Testis (tissue), 2 donors: ENCODE measurements at regions not wholly inside any gene's neighbourhood (a gene's known extent, or its start where the extent isn't known, plus 50 kb on each side); places are given as distances from the start of the nearest gene placed in this dataset.

Experiments used
- DNase-seq: peaks from one replicate; pipeline ENCODE4 v3.0.0-alpha.2; 2019
- H3K27ac ChIP-seq, 2 donors: fragments of 200-600 bp; sonication (generic); one replicate each; pipeline ENCODE4 v1.5.1; 2019
- H3K27me3 ChIP-seq: fragments of 200-600 bp; sonication (generic); one replicate; pipeline ENCODE4 v1.5.1; 2019
- H3K36me3 ChIP-seq: fragments of 200-600 bp; sonication (generic); one replicate; pipeline ENCODE4 v1.5.1; 2017; ENCODE audit warnings: low read depth; ENCODE audit errors: missing control alignments
- H3K4me1 ChIP-seq: fragments of 200-600 bp; sonication (generic); one replicate; pipeline ENCODE4 v1.5.1; 2019
- H3K4me3 ChIP-seq, 2 donors: fragments of 200-600 bp; sonication (generic); one replicate each; pipeline ENCODE4 v1.5.1; 2017 to 2019
- H3K9me3 ChIP-seq: fragments of 200-600 bp; sonication (generic); one replicate; pipeline ENCODE4 v1.5.1; 2017
- POLR2A ChIP-seq: fragments of 450-650 bp; IDR thresholded peaks from one replicate; pipeline ENCODE4 v1.6.1; 2017; ENCODE audit warnings: antibody characterized with exemption, mild to moderate bottlenecking, moderate library complexity
- WGBS, 2 donors: methylation state at CpG; one replicate each; pipeline ENCODE4 v1.1.5; 2018; 5-methylcytosine and 5-hydroxymethylcytosine counted together
- intact Hi-C: fragments of 100-400 bp; cut with DNase I; formaldehyde crosslinking; loops from one replicate; pipeline ENCODE4 v1.15.1; 2023; ENCODE audit warnings: low total_unique reads
- TF ChIP-seq, protein P1 (sequence below), 3 experiments: fragments of 450-650 bp in 2 of 3; fragments of 200-600 bp in 1 of 3; sonication (generic) in 1 of 3; IDR thresholded peaks; one replicate each; pipeline ENCODE4 v1.5.1; 2016 to 2019; ENCODE audit warnings: antibody characterized with exemption in 3 of 3, mild to moderate bottlenecking in 2 of 3, moderate library complexity in 1 of 3

DNA sequence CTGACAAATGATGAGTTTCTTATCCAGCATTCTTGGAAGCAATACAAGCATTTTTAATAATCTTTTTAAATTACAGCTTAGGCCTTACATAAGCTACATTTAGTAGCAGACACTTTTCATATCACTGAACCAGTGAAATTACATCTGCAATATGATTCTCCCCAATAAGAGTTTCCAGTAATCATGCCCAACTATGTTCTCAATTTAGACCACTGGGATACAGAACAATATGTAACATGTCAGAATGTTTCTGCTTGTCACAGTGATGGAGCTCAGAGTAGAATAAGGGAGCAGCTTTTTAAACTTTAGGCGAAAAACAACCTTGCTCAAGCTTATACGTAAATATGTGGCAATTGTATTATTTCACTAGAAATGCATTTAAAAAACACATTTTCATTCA is 1132.2 kb downstream of the FAT4 start:
- no peak for DNase-seq
- no peak overlapping the region for H3K27ac ChIP-seq
- H3K4me1 ChIP-seq, result no peaks in the 10 kb centered on the region
- no peaks in the 10 kb centered on the region for H3K27me3 ChIP-seq
- whole genome bisulfite sequencing, 2 donors, result 91 to 95% methylated on average over 2 of the region's 2 CpGs
- intact Hi-C loops, result no loop called here
- H3K36me3 ChIP-seq, result no peaks in the 10 kb centered on the region
- no peaks in the 10 kb centered on the region for H3K9me3 ChIP-seq
- H3K4me3 ChIP-seq, result no peak overlapping the region
- TF ChIP-seq, protein P1, sequence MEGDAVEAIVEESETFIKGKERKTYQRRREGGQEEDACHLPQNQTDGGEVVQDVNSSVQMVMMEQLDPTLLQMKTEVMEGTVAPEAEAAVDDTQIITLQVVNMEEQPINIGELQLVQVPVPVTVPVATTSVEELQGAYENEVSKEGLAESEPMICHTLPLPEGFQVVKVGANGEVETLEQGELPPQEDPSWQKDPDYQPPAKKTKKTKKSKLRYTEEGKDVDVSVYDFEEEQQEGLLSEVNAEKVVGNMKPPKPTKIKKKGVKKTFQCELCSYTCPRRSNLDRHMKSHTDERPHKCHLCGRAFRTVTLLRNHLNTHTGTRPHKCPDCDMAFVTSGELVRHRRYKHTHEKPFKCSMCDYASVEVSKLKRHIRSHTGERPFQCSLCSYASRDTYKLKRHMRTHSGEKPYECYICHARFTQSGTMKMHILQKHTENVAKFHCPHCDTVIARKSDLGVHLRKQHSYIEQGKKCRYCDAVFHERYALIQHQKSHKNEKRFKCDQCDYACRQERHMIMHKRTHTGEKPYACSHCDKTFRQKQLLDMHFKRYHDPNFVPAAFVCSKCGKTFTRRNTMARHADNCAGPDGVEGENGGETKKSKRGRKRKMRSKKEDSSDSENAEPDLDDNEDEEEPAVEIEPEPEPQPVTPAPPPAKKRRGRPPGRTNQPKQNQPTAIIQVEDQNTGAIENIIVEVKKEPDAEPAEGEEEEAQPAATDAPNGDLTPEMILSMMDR (IDR thresholded peaks at IDR 0.05), result no peak
- TF ChIP-seq POLR2A, result no peak

DNA sequence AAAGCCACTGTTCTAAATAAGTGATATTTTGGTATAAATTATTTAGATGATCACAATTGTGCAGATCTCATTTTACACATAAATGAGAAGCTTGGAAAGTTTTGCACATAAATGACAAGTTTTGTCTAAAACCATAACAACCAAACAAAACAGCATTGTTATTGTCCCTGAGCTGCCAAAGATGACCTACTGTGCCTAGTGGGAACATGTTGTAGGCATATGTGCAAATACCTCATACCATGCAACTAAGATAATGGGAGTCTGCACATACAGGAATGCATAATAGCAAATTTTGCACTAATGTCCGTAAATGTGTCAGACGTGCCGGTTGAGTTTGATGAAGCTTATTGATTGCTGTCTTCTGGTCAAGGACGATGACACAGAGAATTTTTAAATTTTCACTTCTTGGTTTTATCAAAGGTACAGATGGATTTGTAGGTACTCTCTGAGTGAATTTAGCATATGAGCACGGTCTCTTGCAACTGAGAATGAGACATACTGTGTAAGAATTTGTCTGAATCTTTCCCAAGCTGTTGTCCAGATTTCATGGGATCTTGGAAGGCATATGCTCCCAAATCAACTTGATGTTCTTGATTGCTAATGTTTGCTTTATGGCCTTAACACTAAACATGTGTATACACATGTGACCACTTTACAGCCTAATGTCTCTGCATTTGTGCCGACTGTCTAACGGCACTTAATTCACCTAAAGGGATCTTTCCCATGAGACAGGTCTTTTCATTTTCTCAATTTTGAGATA is 1133.5 kb downstream of the FAT4 start:
- Histone ChIP-seq H3K4me3 (no peak overlapping the region), H3K27ac (no peak overlapping the region), H3K9me3 (no peaks in the 10 kb centered on the region), H3K36me3 (no peaks in the 10 kb centered on the region), H3K27me3 (no peaks in the 10 kb centered on the region), H3K4me1 (no peaks in the 10 kb centered on the region)
- TF ChIP-seq, protein P1 (IDR thresholded peaks at IDR 0.05), result no peak
- TF ChIP-seq POLR2A, result no peak
- intact Hi-C loops, result no loop called here
- WGBS, 2 donors, result 85 to 86% methylated on average over 7 of the region's 7 CpGs
- no peak for DNase-seq

DNA sequence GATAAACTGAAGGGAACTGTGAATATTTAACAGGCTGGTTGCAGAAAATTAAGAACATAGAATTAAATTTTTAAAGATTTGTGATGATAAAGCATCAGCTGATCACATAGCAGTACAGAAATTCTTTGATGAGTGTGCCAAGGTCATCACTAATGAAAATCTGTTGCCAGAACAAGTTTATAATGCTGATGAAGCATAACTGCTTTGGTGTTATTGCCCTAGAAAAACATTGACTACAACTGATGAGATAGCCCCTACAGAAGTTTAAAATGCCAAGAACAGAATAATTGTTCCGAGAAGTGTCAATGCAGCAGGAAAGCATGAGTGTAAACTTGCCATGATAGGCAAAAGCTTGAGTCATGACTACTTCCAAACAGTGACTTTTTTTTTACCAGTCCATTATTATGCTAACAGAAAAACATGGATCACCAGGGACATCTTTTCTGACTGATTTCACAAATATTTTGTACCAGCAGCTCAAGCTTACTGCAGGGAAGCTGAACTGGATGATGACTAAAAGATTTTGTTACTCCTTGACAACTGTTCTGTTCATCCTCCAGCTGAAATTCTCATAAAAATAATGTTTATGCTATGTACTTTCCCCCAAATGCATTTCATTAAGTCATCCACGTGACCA is 1136.6 kb downstream of the FAT4 start:
- no peaks in the 10 kb centered on the region for H3K4me1 ChIP-seq
- no peaks in the 10 kb centered on the region for H3K9me3 ChIP-seq
- intact Hi-C loops, result no loop called here
- no peaks in the 10 kb centered on the region for H3K27me3 ChIP-seq
- TF ChIP-seq POLR2A, result no peak
- TF ChIP-seq, protein P1 (IDR thresholded peaks at IDR 0.05), result no peak
- WGBS, 2 donors, result 78 to 94% methylated on average over 2 of the region's 2 CpGs
- H3K4me3 ChIP-seq, result no peak overlapping the region
- H3K36me3 ChIP-seq, result no peaks in the 10 kb centered on the region
- H3K27ac ChIP-seq, result no peak overlapping the region
- DNase-seq, result no peak

DNA sequence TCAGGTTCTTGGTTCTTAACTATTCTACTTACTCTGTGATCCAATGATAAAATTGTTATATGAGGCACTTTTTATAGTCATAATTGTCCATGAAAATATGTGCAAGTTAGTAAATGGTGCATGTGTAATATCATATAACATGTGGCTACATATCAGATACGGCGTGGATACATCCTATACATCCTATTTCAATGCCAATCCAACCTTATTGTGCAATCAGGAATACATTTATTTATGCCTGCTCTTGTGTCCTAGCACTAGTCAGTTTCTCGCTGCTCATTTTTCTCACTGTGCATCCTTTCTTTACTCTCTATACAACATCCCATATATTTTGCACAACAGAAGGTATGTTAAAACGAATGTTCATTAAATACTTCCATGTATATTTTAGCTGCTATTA is 1141.1 kb downstream of the FAT4 start:
- TF ChIP-seq, protein P1 (IDR thresholded peaks at IDR 0.05), result no peak
- TF ChIP-seq POLR2A, result no peak
- no peak overlapping the region for H3K27ac ChIP-seq
- H3K4me3 ChIP-seq, result no peak overlapping the region
- no peaks in the 10 kb centered on the region for H3K27me3 ChIP-seq
- intact Hi-C loops, result no loop called here
- H3K36me3 ChIP-seq, result no peaks in the 10 kb centered on the region
- 92 to 93% methylated on average over 4 of the region's 4 CpGs for WGBS, 2 donors
- H3K4me1 ChIP-seq, result no peaks in the 10 kb centered on the region
- no peaks in the 10 kb centered on the region for H3K9me3 ChIP-seq
- no peak for DNase-seq

DNA sequence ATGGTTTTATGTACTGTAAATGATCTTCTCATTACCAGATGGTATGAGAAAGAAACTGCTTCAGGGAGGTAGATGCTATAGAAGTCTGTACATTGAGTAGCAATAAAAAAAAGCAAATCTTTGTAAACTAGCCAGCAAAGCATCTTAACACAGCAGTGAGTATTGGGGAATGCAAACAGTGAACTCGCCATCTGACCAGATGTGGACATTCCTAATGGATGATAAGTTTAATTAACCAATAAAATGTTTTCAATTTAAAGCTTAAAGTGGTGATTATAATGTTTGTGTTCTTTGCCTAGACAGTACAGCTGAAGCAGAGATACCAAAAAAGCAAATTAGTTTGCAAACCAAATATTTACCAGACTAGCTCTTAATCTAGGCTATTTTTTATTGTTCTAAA is 1144.2 kb downstream of the FAT4 start:
- Histone ChIP-seq H3K4me3 (no peak overlapping the region), H3K36me3 (no peaks in the 10 kb centered on the region), H3K4me1 (no peaks in the 10 kb centered on the region), H3K27me3 (no peaks in the 10 kb centered on the region), H3K9me3 (no peaks in the 10 kb centered on the region), H3K27ac (no peak overlapping the region)
- no peak for TF ChIP-seq POLR2A
- TF ChIP-seq, protein P1 (IDR thresholded peaks at IDR 0.05), result no peak
- no peak for DNase-seq
- intact Hi-C loops, result no loop called here
- WGBS, 2 donors, result 81% methylated on average over 1 of the region's 1 CpG
